K562 (cell line): ENCODE measurements at regions not wholly inside any gene's neighbourhood (a gene's known extent, or its start where the extent isn't known, plus 50 kb on each side); places are given as distances from the start of the nearest gene placed in this dataset.

Experiments
- ATAC-seq: fragments of 200-7000 bp; cut with Tn5 transposase; 3 replicates; pipeline ENCODE4 v1.9.1; 2020; ENCODE audit warnings: moderate library complexity
- BruUV-seq: library from RNA; stranded (reverse); fragments of 400-500 nt; replicated peaks from 2 replicates; lab custom pipeline; 2021; lab: Mats Ljungman, UMichigan
- CTCF ChIA-PET: fragments of 300-600 bp; formaldehyde crosslinking; extraction: SDS; loops from one replicate; lab custom pipeline; 2021; ENCODE audit warnings: low intra/inter-chr PET ratio; lab: Yijun Ruan, JAX
- POLR2A ChIA-PET: fragments of 300-600, 350-650 bp; sonication (Branson Sonifier 250); formaldehyde crosslinking; extraction: SDS; loops from one replicate; lab custom pipeline; 2021; ENCODE audit warnings: antibody characterized with exemption, inconsistent platforms; lab: Yijun Ruan, JAX
- DNase-seq, 4 experiments: peaks; one replicate each; pipeline versions ENCODE4 v3.0.0 to v3.0.0-alpha.2; 2011 to 2018; ENCODE audit warnings: low spot score in 3 of 4, mixed read lengths in 3 of 4; ENCODE audit errors: extremely low read depth in 1 of 4
- FAIRE-seq: peaks from 2 replicates; lab custom pipeline; 2011; peaks lifted over from hg19 to GRCh38; lab: Jason Lieb, UNC
- H2AFZ ChIP-seq: 2 replicates; pipeline ENCODE4 v1.6.0; 2011; ENCODE audit warnings: low read depth, low read length, control low read depth, inconsistent platforms
- H3K27ac ChIP-seq: fragments of 200-600 bp; 3 replicates; pipeline ENCODE4 v1.8.0; 2011; ENCODE audit warnings: low read depth, mild to moderate bottlenecking, control low read depth, inconsistent platforms, low read length, moderate library complexity, mixed read lengths; ENCODE audit errors: extremely low read depth
- H3K27me3 ChIP-seq, 2 experiments: fragments of 300-600 bp in 1 of 2; 2 replicates in 1 of 2; 3 replicates in 1 of 2; pipeline versions ENCODE4 v1.6.0 to v1.8.0; 2011; ENCODE audit warnings: inconsistent platforms in 2 of 2, low read length in 2 of 2, mild to moderate bottlenecking in 1 of 2, mixed read lengths in 1 of 2, moderate library complexity in 1 of 2; ENCODE audit not compliant: control insufficient read depth in 2 of 2, insufficient read depth in 2 of 2
- H3K36me3 ChIP-seq: fragments of 300-600 bp; 3 replicates; pipeline ENCODE4 v1.8.0; 2011; ENCODE audit warnings: mild to moderate bottlenecking, low read length, inconsistent platforms; ENCODE audit not compliant: control insufficient read depth, insufficient read depth
- H3K4me1 ChIP-seq, 2 experiments: fragments of 200-600 bp in 1 of 2; replicated peaks in 1 of 2; 2 replicates in 1 of 2; 3 replicates in 1 of 2; pipeline versions ENCODE4 v1.5.1 to v1.8.0; 2011; ENCODE audit warnings: inconsistent platforms in 2 of 2, low read length in 2 of 2, mild to moderate bottlenecking in 1 of 2, mixed read lengths in 1 of 2, moderate library complexity in 1 of 2; ENCODE audit not compliant: control insufficient read depth in 2 of 2, insufficient read depth in 2 of 2
- H3K4me2 ChIP-seq: 2 replicates; pipeline ENCODE4 v1.6.1; 2011; ENCODE audit warnings: low read length, control low read depth, inconsistent platforms, mixed read lengths; ENCODE audit not compliant: insufficient read depth
- H3K4me3 ChIP-seq: fragments of 200-600 bp; sonication (generic), shearing (Covaris generic); 2 replicates; pipeline ENCODE4 v1.5.1; 2016; ENCODE audit warnings: control low read depth, inconsistent platforms
- H3K79me2 ChIP-seq: fragments of 200-600 bp; 3 replicates; pipeline ENCODE4 v1.8.0; 2011; ENCODE audit warnings: low read length, inconsistent platforms; ENCODE audit not compliant: control insufficient read depth, insufficient read depth
- H3K9ac ChIP-seq, 2 experiments: 2 replicates each; pipeline versions ENCODE4 v1.6.0 to v1.6.1; 2011; ENCODE audit warnings: low read depth in 2 of 2, low read length in 2 of 2, control low read depth in 1 of 2, inconsistent platforms in 1 of 2, mild to moderate bottlenecking in 1 of 2, mixed read lengths in 1 of 2; ENCODE audit not compliant: insufficient read depth in 1 of 2
- H3K9me1 ChIP-seq: one replicate; pipeline ENCODE4 v1.6.0; 2011; ENCODE audit warnings: inconsistent platforms, mild to moderate bottlenecking, low read length, moderate library complexity; ENCODE audit not compliant: control insufficient read depth, insufficient read depth
- H3K9me3 ChIP-seq: replicated peaks from 2 replicates; pipeline ENCODE4 v1.5.1; 2011; ENCODE audit warnings: low read depth, low read length, inconsistent platforms; ENCODE audit not compliant: control insufficient read depth, insufficient read depth
- H4K20me1 ChIP-seq: replicated peaks from 2 replicates; pipeline ENCODE4 v1.6.1; 2011; ENCODE audit warnings: low read length, inconsistent platforms, mixed read lengths; ENCODE audit not compliant: control insufficient read depth, insufficient read depth
- CBFA2T3 ChIP-seq: fragments of 450-650 bp; IDR thresholded peaks from 2 replicates; pipeline ENCODE4 v1.6.1; 2017
- CBX2 ChIP-seq: fragments of 200-600 bp; sonication (generic); IDR thresholded peaks from one replicate; pipeline ENCODE4 v1.6.1; 2012; ENCODE audit warnings: mild to moderate bottlenecking, low read length, inconsistent platforms; ENCODE audit not compliant: insufficient read depth, poor library complexity, severe bottlenecking
- CHD4 ChIP-seq: fragments of 200-600 bp; sonication (generic); IDR thresholded peaks from 3 replicates; pipeline ENCODE4 v1.6.1; 2012; ENCODE audit warnings: low read depth, mild to moderate bottlenecking, mixed read lengths, low read length, inconsistent platforms; ENCODE audit not compliant: insufficient read depth, insufficient replicate concordance, poor library complexity, severe bottlenecking
- HIVEP1 ChIP-seq: fragments of 250-450 bp; sonication (Bioruptor Pico); IDR thresholded peaks from 2 replicates; pipeline ENCODE4 v1.4.0; 2020; ENCODE audit warnings: mild to moderate bottlenecking
- HMGN3 ChIP-seq: IDR thresholded peaks from 2 replicates; pipeline ENCODE4 v1.6.1; 2011; ENCODE audit warnings: borderline replicate concordance, low read depth, mild to moderate bottlenecking, mixed read lengths, low read length; ENCODE audit not compliant: insufficient read length; ENCODE audit errors: extremely low read depth
- HOXB6 ChIP-seq: fragments of 250-450 bp; sonication (Bioruptor Pico); IDR thresholded peaks from 2 replicates; pipeline ENCODE4 v1.5.1; 2022; ENCODE audit warnings: mild to moderate bottlenecking, borderline replicate concordance
- MCM7 ChIP-seq, 2 experiments: fragments of 450-650 bp; IDR thresholded peaks; 2 replicates each; pipeline ENCODE4 v1.6.1; 2016 to 2018
- MTF1 ChIP-seq: fragments of 250-450 bp; sonication (Bioruptor Pico); IDR thresholded peaks from 2 replicates; pipeline ENCODE4 v1.9.0; 2021; ENCODE audit warnings: moderate library complexity, mild to moderate bottlenecking, inconsistent platforms, borderline replicate concordance
- NR1H2 ChIP-seq: sonication (generic); formaldehyde crosslinking; IDR thresholded peaks from 2 replicates; pipeline ENCODE4 v1.4.0; 2020; ENCODE audit warnings: mild to moderate bottlenecking, missing genetic modification reagents
- NR2F6 ChIP-seq: fragments of 450-650 bp; formaldehyde crosslinking; IDR thresholded peaks from 2 replicates; pipeline ENCODE4 v1.4.0; 2020; ENCODE audit warnings: mild to moderate bottlenecking
- PTBP1 ChIP-seq: fragments of 200-400 bp; formaldehyde crosslinking; IDR thresholded peaks from 2 replicates; pipeline ENCODE4 v1.6.1; 2017; ENCODE audit warnings: low read depth, low read length
- RB1 ChIP-seq: fragments of 450-650 bp; IDR thresholded peaks from 2 replicates; pipeline ENCODE4 v1.6.1; 2017; ENCODE audit warnings: low read depth, mild to moderate bottlenecking
- SMAD3 ChIP-seq: fragments of 450-650 bp; formaldehyde crosslinking; conservative IDR thresholded peaks from 2 replicates; pipeline ENCODE4 v1.4.0; 2020; ENCODE audit warnings: mild to moderate bottlenecking
- TAL1 ChIP-seq: fragments of 450-650 bp; IDR thresholded peaks from 2 replicates; pipeline ENCODE4 v1.6.1; 2016; ENCODE audit warnings: mild to moderate bottlenecking
- ZNF232 ChIP-seq: sonication (generic); formaldehyde crosslinking; IDR thresholded peaks from 2 replicates; pipeline ENCODE4 v1.8.0; 2022; ENCODE audit warnings: mild to moderate bottlenecking, missing genetic modification reagents
- in situ Hi-C: fragments of 300-500 bp; cut with MboI; formaldehyde crosslinking; loops from 4 replicates; pipeline ENCODE4 v1.15.0; 2018; ENCODE audit warnings: inconsistent platforms, mixed read lengths
- intact Hi-C: fragments of 100-400 bp; cut with micrococcal nuclease; formaldehyde crosslinking; loops from 2 replicates; pipeline ENCODE4 v1.14.2; 2022
- TF ChIP-seq, protein P1 (sequence below): fragments of 450-650 bp; formaldehyde crosslinking; IDR thresholded peaks from 2 replicates; pipeline ENCODE4 v1.4.0; 2020; ENCODE audit warnings: mild to moderate bottlenecking, moderate library complexity
- TF ChIP-seq, protein P2 (sequence below), 3 experiments: fragments of 200-800 bp in 1 of 3; sonication (Bioruptor generic) in 1 of 3; sonication (generic) in 1 of 3; formaldehyde crosslinking in 1 of 3; IDR thresholded peaks; 2 replicates each; pipeline versions ENCODE4 v1.6.1 to v1.8.0; 2016 to 2022; ENCODE audit warnings: mild to moderate bottlenecking in 2 of 3, missing compliant biosample characterization in 2 of 3, missing genetic modification characterization in 2 of 3, missing genetic modification reagents in 1 of 3
- TF ChIP-seq, protein P3 (sequence below): IDR thresholded peaks from 2 replicates; pipeline ENCODE4 v1.6.1; 2014; ENCODE audit warnings: antibody characterized with exemption

DNA sequence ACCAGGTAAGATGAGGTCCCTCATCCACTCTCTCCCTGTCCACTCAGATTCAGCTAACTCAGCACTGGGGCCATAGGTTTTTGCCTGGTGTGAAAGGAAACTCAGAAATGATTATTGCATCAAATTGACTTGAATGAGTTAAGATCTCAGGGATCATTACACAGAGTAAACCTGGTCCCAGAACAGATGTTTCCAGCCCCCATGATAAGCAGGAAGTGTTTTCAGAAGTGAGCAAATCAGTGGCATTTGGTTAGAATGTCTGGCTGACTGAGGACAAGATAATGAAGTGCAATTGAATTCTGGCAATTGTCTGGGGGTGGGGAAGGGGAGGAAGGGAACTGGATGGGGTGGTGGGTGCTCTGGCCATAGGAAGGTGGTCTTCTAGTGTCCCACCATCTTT is 108.0 kb downstream of the CHIC2 start:
- Histone ChIP-seq H3K4me2 (no peak overlapping the region), H3K4me3 (no peak overlapping the region), H3K27ac (no peak overlapping the region), H3K27me3 (peaks cover 0 to 19% of the 10 kb centered on the region in 2 experiments; a peak in 2 of 5 replicates), H2AFZ (no peak overlapping the region), H3K4me1 (no peaks in the 10 kb centered on the region), H3K36me3 (no peaks in the 10 kb centered on the region), H3K9me1 (no peaks in the 10 kb centered on the region), H3K79me2 (no peaks in the 10 kb centered on the region), H3K9me3 (no peaks in the 10 kb centered on the region), H4K20me1 (no peaks in the 10 kb centered on the region), H3K9ac (no peak overlapping the region)
- ChIA-PET CTCF (no interaction called here), POLR2A (no interaction called here)
- FAIRE-seq (no peak), ATAC-seq (no peak), DNase-seq (no peak)
- in situ Hi-C loops = no loop called here
- BruUV-seq = no TSS peak
- intact Hi-C loops = no loop called here
- no peak for TF ChIP-seq HOXB6
- no peak for TF ChIP-seq RB1
- no peak for TF ChIP-seq CBX2
- TF ChIP-seq, protein P1, sequence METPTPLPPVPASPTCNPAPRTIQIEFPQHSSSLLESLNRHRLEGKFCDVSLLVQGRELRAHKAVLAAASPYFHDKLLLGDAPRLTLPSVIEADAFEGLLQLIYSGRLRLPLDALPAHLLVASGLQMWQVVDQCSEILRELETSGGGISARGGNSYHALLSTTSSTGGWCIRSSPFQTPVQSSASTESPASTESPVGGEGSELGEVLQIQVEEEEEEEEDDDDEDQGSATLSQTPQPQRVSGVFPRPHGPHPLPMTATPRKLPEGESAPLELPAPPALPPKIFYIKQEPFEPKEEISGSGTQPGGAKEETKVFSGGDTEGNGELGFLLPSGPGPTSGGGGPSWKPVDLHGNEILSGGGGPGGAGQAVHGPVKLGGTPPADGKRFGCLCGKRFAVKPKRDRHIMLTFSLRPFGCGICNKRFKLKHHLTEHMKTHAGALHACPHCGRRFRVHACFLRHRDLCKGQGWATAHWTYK (CRISPR knock-in tag) = no peak
- TF ChIP-seq MCM7 (IDR thresholded peaks at IDR 0.05) = no peak
- TF ChIP-seq, protein P2, sequence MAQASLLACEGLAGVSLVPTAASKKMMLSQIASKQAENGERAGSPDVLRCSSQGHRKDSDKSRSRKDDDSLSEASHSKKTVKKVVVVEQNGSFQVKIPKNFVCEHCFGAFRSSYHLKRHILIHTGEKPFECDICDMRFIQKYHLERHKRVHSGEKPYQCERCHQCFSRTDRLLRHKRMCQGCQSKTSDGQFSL (CRISPR knock-in tag; IDR thresholded peaks at IDR 0.05) = no peak
- TF ChIP-seq, protein P2 (tag; IDR thresholded peaks at IDR 0.05) = no peak
- TF ChIP-seq MTF1 (CRISPR knock-in tag) = no peak
- TF ChIP-seq NR2F6 (CRISPR knock-in tag) = no peak
- TF ChIP-seq HMGN3 = no peak
- no peak for TF ChIP-seq CHD4
- no peak for TF ChIP-seq HIVEP1 (CRISPR knock-in tag)
- no peak for TF ChIP-seq PTBP1
- TF ChIP-seq ZNF232 (CRISPR knock-in tag) = no peak
- TF ChIP-seq, protein P3, sequence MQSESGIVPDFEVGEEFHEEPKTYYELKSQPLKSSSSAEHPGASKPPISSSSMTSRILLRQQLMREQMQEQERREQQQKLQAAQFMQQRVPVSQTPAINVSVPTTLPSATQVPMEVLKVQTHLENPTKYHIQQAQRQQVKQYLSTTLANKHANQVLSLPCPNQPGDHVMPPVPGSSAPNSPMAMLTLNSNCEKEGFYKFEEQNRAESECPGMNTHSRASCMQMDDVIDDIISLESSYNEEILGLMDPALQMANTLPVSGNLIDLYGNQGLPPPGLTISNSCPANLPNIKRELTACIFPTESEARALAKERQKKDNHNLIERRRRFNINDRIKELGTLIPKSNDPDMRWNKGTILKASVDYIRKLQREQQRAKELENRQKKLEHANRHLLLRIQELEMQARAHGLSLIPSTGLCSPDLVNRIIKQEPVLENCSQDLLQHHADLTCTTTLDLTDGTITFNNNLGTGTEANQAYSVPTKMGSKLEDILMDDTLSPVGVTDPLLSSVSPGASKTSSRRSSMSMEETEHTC = no peak
- TF ChIP-seq NR1H2 (CRISPR knock-in tag) = no peak
- no peak for TF ChIP-seq SMAD3 (CRISPR knock-in tag)
- TF ChIP-seq CBFA2T3 = no peak
- no peak for TF ChIP-seq TAL1
